Fibroblast of the aortic adventitia (primary cell): ENCODE measurements at regions not wholly inside any gene's neighbourhood (a gene's known extent, or its start where the extent isn't known, plus 50 kb on each side); places are given as distances from the start of the nearest gene placed in this dataset.

Experiments
- DNase-seq: peaks from one replicate; pipeline ENCODE4 v3.0.0-alpha.2; 2010; ENCODE audit warnings: low read depth
- H3K4me3 ChIP-seq: 2 replicates; pipeline ENCODE4 v1.5.1; 2011; ENCODE audit warnings: low read depth, mild to moderate bottlenecking, control low read depth, low read length, moderate library complexity
- TF ChIP-seq, protein P1 (sequence below): IDR thresholded peaks from 2 replicates; pipeline ENCODE4 v1.5.1; 2011; ENCODE audit warnings: mild to moderate bottlenecking, low read length, control low read depth, inconsistent platforms; ENCODE audit not compliant: insufficient read depth

DNA sequence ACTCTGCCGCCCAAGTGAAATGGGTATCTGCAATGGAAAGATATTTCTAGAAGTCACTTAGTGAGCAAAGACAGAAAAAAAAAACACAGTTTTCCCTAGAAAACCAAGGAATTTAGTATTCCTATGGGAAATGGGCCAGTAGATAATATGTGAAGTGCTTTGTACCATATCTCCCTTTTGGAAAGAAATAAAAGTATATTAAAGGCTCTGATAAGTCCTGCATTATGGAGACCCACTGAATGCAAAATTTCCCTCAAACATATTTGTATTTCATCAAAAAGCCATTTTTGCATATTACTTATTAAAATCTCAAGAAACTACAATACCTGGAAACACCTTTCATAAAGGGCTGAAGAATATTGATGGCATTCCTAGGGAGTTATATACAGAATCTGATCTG lies 51.6 kb upstream of the DYNLRB2 start:
- TF ChIP-seq, protein P1, sequence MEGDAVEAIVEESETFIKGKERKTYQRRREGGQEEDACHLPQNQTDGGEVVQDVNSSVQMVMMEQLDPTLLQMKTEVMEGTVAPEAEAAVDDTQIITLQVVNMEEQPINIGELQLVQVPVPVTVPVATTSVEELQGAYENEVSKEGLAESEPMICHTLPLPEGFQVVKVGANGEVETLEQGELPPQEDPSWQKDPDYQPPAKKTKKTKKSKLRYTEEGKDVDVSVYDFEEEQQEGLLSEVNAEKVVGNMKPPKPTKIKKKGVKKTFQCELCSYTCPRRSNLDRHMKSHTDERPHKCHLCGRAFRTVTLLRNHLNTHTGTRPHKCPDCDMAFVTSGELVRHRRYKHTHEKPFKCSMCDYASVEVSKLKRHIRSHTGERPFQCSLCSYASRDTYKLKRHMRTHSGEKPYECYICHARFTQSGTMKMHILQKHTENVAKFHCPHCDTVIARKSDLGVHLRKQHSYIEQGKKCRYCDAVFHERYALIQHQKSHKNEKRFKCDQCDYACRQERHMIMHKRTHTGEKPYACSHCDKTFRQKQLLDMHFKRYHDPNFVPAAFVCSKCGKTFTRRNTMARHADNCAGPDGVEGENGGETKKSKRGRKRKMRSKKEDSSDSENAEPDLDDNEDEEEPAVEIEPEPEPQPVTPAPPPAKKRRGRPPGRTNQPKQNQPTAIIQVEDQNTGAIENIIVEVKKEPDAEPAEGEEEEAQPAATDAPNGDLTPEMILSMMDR = no peak
- no peak overlapping the region for H3K4me3 ChIP-seq
- no peak for DNase-seq

GRCh38 chr16:80488167-80488566 lies 52.6 kb upstream of the DYNLRB2 start:
- TF ChIP-seq, protein P1 = no peak
- DNase-seq = no peak
- no peak overlapping the region for H3K4me3 ChIP-seq

DNA sequence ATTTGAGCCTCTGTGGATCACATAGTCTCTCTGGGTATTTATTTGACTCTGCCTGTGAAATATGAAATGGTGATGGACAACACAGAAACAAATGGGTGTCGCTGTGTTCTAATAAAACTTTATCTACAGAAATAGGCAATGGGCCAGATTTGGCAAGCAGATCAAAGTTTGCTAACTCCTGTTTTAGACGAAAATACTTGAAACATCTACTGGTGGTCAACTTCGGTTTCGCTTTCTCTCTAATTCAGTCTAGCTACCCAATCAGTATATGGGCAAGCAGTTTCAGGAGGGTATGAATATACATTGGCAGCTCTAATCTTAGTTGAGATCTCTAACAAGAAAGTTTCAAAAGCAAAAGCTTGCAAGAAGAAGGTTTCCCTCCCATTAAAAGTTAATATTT lies 60.1 kb upstream of the DYNLRB2 start:
- no peak for DNase-seq
- no peak overlapping the region for H3K4me3 ChIP-seq
- TF ChIP-seq, protein P1 = no peak

DNA sequence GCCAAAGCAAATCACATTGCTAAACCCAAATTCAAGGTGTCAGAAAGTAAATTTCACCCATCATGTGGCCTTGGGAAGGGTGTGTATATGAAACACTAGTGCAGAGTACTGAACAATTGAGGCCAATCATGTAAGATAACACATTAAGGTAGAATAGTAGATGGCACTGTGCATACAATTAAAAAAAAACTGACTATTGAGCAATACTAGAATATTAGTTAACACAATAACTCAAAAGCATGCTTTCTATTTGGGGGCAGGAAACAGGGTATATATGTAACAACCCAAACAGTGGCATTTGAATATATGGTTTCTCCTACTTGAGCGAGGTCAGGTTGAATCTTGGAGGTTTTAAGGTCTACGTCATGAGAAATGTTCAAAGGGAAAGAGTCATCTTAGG lies 63.0 kb upstream of the DYNLRB2 start:
- TF ChIP-seq, protein P1 = no peak
- H3K4me3 ChIP-seq = no peak overlapping the region
- DNase-seq = no peak

DNA sequence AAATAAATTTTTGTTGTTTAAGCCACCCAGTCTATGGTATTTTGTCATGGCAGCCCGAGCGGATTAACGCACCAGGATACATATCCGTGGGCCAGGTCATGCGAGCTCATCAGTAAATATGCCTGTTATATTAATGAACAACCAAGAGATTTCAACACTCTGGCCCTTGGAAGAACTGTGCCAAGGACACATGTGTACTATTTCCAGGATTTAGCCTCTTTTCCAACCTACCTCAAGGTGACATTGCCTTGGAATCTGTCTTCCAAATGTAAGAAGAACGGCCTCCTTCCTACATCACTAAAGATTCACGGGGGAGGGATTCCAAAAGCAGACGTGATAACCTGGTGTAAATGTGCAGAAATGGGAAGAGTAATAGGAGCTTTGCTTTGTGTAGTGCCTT lies 72.8 kb upstream of the DYNLRB2 start:
- H3K4me3 ChIP-seq = no peak overlapping the region
- no peak for DNase-seq
- TF ChIP-seq, protein P1 = no peak

- peak; percentile 16 for DNase-seq
- TF ChIP-seq, protein P1 = peak; percentile 57
- no peak overlapping the region for H3K4me3 ChIP-seq
These were observed 74.5 kb upstream of the DYNLRB2 start for GRCh38 chr16:80466024-80466987.
